Progenitor cell of endocrine pancreas (in vitro differentiated cells): ENCODE measurements at regions not wholly inside any gene's neighbourhood (a gene's known extent, or its start where the extent isn't known, plus 50 kb on each side); places are given as distances from the start of the nearest gene placed in this dataset.

Experiments used
- DNase-seq: peaks from one replicate; pipeline ENCODE4 v3.0.0; 2021; ENCODE audit warnings: low spot score; ENCODE audit not compliant: unreplicated experiment
- H3K27ac Mint-ChIP-seq: 2 replicates; pipeline ENCODE4 v1.8.0; 2021; ENCODE audit warnings: mild to moderate bottlenecking, moderate library complexity, mixed read lengths
- H3K27me3 Mint-ChIP-seq: 2 replicates; pipeline ENCODE4 v1.8.0; 2021; ENCODE audit warnings: mixed read lengths
- H3K36me3 Mint-ChIP-seq: 2 replicates; pipeline ENCODE4 v1.8.0; 2022; ENCODE audit warnings: mixed read lengths; ENCODE audit not compliant: insufficient read depth
- H3K4me1 Mint-ChIP-seq: 2 replicates; pipeline ENCODE4 v1.8.0; 2021; ENCODE audit warnings: low read depth, mixed read lengths
- H3K4me3 Mint-ChIP-seq: 2 replicates; pipeline ENCODE4 v1.8.0; 2021; ENCODE audit warnings: low read depth, mild to moderate bottlenecking, moderate library complexity, mixed read lengths
- H3K9me3 Mint-ChIP-seq: 2 replicates; pipeline ENCODE4 v1.8.0; 2021; ENCODE audit warnings: low read depth, mixed read lengths
- CTCF ChIP-seq: fragments of 200-600 bp; sonication (generic); IDR thresholded peaks from one replicate; pipeline ENCODE4 v1.5.0; 2021; ENCODE audit warnings: antibody characterized with exemption, mild to moderate bottlenecking; ENCODE audit not compliant: unreplicated experiment

- Mint-ChIP-seq H3K9me3 (peaks cover 3% of the 10 kb centered on the region), H3K4me1 (peaks cover 37% of the 10 kb centered on the region), H3K36me3 (peaks cover 18% of the 10 kb centered on the region), H3K27me3 (no peaks in the 10 kb centered on the region), H3K27ac (no peak overlapping the region), H3K4me3 (no peak overlapping the region)
- TF ChIP-seq CTCF, result no peak
- no peak for DNase-seq
These were observed 60.5 kb upstream of the C5orf46 start for GRCh38 chr5:147966829-147967228.

GRCh38 chr5:147966326-147966725, 60.0 kb upstream of the C5orf46 start:
- TF ChIP-seq CTCF, result no peak
- DNase-seq, result no peak
- Mint-ChIP-seq H3K27ac (no peak overlapping the region), H3K36me3 (peaks cover 21% of the 10 kb centered on the region), H3K4me1 (peaks cover 42% of the 10 kb centered on the region), H3K4me3 (no peak overlapping the region), H3K27me3 (no peaks in the 10 kb centered on the region), H3K9me3 (peaks cover 6% of the 10 kb centered on the region)

GRCh38 chr5:147965715-147966114, 59.4 kb upstream of the C5orf46 start:
- no peak overlapping the region for H3K4me3 Mint-ChIP-seq
- no peak for DNase-seq
- peaks cover 44% of the 10 kb centered on the region for H3K4me1 Mint-ChIP-seq
- H3K36me3 Mint-ChIP-seq, result peaks cover 22% of the 10 kb centered on the region
- H3K9me3 Mint-ChIP-seq, result peaks cover 7% of the 10 kb centered on the region
- no peak for TF ChIP-seq CTCF
- no peaks in the 10 kb centered on the region for H3K27me3 Mint-ChIP-seq
- no peak overlapping the region for H3K27ac Mint-ChIP-seq

GRCh38 chr5:147963948-147964693, 57.8 kb upstream of the C5orf46 start:
- H3K4me1 Mint-ChIP-seq, result peaks cover 44% of the 10 kb centered on the region
- H3K27me3 Mint-ChIP-seq, result no peaks in the 10 kb centered on the region
- DNase-seq, result no peak
- no peak for TF ChIP-seq CTCF
- peak overlapping the region; percentile 64 for H3K27ac Mint-ChIP-seq
- no peak overlapping the region for H3K4me3 Mint-ChIP-seq
- H3K36me3 Mint-ChIP-seq, result peaks cover 19% of the 10 kb centered on the region
- peaks cover 7% of the 10 kb centered on the region for H3K9me3 Mint-ChIP-seq

GRCh38 chr5:147963436-147963835, 57.1 kb upstream of the C5orf46 start:
- DNase-seq, result no peak
- no peak for TF ChIP-seq CTCF
- H3K27ac Mint-ChIP-seq, result no peak overlapping the region
- H3K4me3 Mint-ChIP-seq, result no peak overlapping the region
- H3K9me3 Mint-ChIP-seq, result peaks cover 4% of the 10 kb centered on the region
- H3K27me3 Mint-ChIP-seq, result no peaks in the 10 kb centered on the region
- peaks cover 44% of the 10 kb centered on the region for H3K4me1 Mint-ChIP-seq
- peaks cover 14% of the 10 kb centered on the region for H3K36me3 Mint-ChIP-seq
